Karpas-422 (cell line): ENCODE measurements at regions not wholly inside any gene's neighbourhood (a gene's known extent, or its start where the extent isn't known, plus 50 kb on each side); places are given as distances from the start of the nearest gene placed in this dataset.
"Not testable (repeated sequence)": the region's sequence is repeated elsewhere in the genome, so short reads cannot be mapped to it uniquely, and the experiment has no call there.

Experiments used
- DNase-seq: peaks from one replicate; pipeline ENCODE4 v3.0.0-alpha.2; 2015
- H2AFZ ChIP-seq: fragments of 200-600 bp; sonication (generic); 2 replicates; pipeline ENCODE4 v1.6.1; 2014; ENCODE audit warnings: antibody characterized with exemption, low read length, mixed read lengths
- H3K27ac ChIP-seq: fragments of 200-600 bp; sonication (generic); 2 replicates; pipeline ENCODE4 v1.5.1; 2014; ENCODE audit warnings: mild to moderate bottlenecking, low read length, moderate library complexity
- H3K27me3 ChIP-seq: fragments of 200-600 bp; sonication (generic); 2 replicates; pipeline ENCODE4 v1.6.1; 2014; ENCODE audit warnings: low read length, mixed read lengths
- H3K36me3 ChIP-seq: fragments of 200-600 bp; sonication (generic); 2 replicates; pipeline ENCODE4 v1.6.1; 2014; ENCODE audit warnings: low read length, mixed read lengths; ENCODE audit not compliant: insufficient read depth
- H3K4me1 ChIP-seq: fragments of 200-600 bp; sonication (generic); 2 replicates; pipeline ENCODE4 v1.6.1; 2014; ENCODE audit warnings: mild to moderate bottlenecking, low read length, mixed read lengths
- H3K4me2 ChIP-seq: fragments of 200-600 bp; sonication (generic); 2 replicates; pipeline ENCODE4 v1.6.1; 2014; ENCODE audit warnings: low read length, low read depth, mild to moderate bottlenecking; ENCODE audit not compliant: poor library complexity, severe bottlenecking
- H3K4me3 ChIP-seq: fragments of 200-600 bp; sonication (generic); 2 replicates; pipeline ENCODE4 v1.5.1; 2014; ENCODE audit warnings: mild to moderate bottlenecking, antibody characterized with exemption, low read length, mixed read lengths
- H3K79me2 ChIP-seq: fragments of 200-600 bp; sonication (generic); 2 replicates; pipeline ENCODE4 v1.6.1; 2014; ENCODE audit warnings: mild to moderate bottlenecking, low read length, mixed read lengths
- H3K9ac ChIP-seq: fragments of 200-600 bp; sonication (generic); 2 replicates; pipeline ENCODE4 v1.6.0; 2014; ENCODE audit warnings: low read length
- H3K9me2 ChIP-seq: fragments of 200-600 bp; sonication (generic), shearing (Covaris generic); replicated peaks from 2 replicates; pipeline ENCODE4 v1.6.0; 2014; ENCODE audit warnings: mild to moderate bottlenecking, low read length, moderate library complexity; ENCODE audit not compliant: insufficient read depth
- H3K9me3 ChIP-seq: fragments of 300-700, 200-600 bp; sonication (generic); 2 replicates; pipeline ENCODE4 v1.6.1; 2014; ENCODE audit warnings: low read length, mixed read lengths
- H4K20me1 ChIP-seq: fragments of 200-600 bp; sonication (generic); 2 replicates; pipeline ENCODE4 v1.6.1; 2014; ENCODE audit warnings: mild to moderate bottlenecking, antibody characterized with exemption, low read length, low read depth; ENCODE audit not compliant: insufficient read depth

- H3K79me2 ChIP-seq = no peaks in the 10 kb centered on the region
- H3K27me3 ChIP-seq = no peaks in the 10 kb centered on the region
- H3K4me2 ChIP-seq = no peak overlapping the region
- no peak overlapping the region for H2AFZ ChIP-seq
- no peaks in the 10 kb centered on the region for H4K20me1 ChIP-seq
- peak; percentile 27 for DNase-seq
- no peaks in the 10 kb centered on the region for H3K9me3 ChIP-seq
- H3K27ac ChIP-seq = no peak overlapping the region
- H3K9ac ChIP-seq = no peak overlapping the region
- no peaks in the 10 kb centered on the region for H3K9me2 ChIP-seq
- no peak overlapping the region for H3K4me3 ChIP-seq
- H3K36me3 ChIP-seq = no peaks in the 10 kb centered on the region
- no peaks in the 10 kb centered on the region for H3K4me1 ChIP-seq
Measured at GRCh38 chr17:22270381-22270780, 578.1 kb downstream of the KCNJ18 start.

- H3K9ac ChIP-seq, H3K36me3 ChIP-seq, H3K4me3 ChIP-seq, H3K9me3 ChIP-seq, H2AFZ ChIP-seq, H3K4me1 ChIP-seq, H4K20me1 ChIP-seq, H3K27me3 ChIP-seq, H3K9me2 ChIP-seq, H3K4me2 ChIP-seq, DNase-seq, H3K27ac ChIP-seq, H3K79me2 ChIP-seq: not testable (repeated sequence)
Measured at GRCh38 chr17:22270809-22271208, 578.5 kb downstream of the KCNJ18 start.

GRCh38 chr17:22272363-22273146, 580.2 kb downstream of the KCNJ18 start:
- H3K9me2 ChIP-seq = no peaks in the 10 kb centered on the region
- H3K9me3 ChIP-seq = no peaks in the 10 kb centered on the region
- peak; percentile 2 for DNase-seq
- H3K36me3 ChIP-seq = no peaks in the 10 kb centered on the region
- H2AFZ ChIP-seq = no peak overlapping the region
- no peak overlapping the region for H3K4me2 ChIP-seq
- no peaks in the 10 kb centered on the region for H3K27me3 ChIP-seq
- no peaks in the 10 kb centered on the region for H3K79me2 ChIP-seq
- no peak overlapping the region for H3K4me3 ChIP-seq
- H3K27ac ChIP-seq = no peak overlapping the region
- no peak overlapping the region for H3K9ac ChIP-seq
- no peaks in the 10 kb centered on the region for H3K4me1 ChIP-seq
- H4K20me1 ChIP-seq = no peaks in the 10 kb centered on the region

- Histone ChIP-seq H2AFZ (no peak overlapping the region), H3K79me2 (no peaks in the 10 kb centered on the region), H3K4me2 (no peak overlapping the region), H3K4me3 (no peak overlapping the region), H3K9me2 (no peaks in the 10 kb centered on the region), H3K36me3 (no peaks in the 10 kb centered on the region), H3K27me3 (no peaks in the 10 kb centered on the region), H3K27ac (no peak overlapping the region), H3K4me1 (no peaks in the 10 kb centered on the region), H4K20me1 (no peaks in the 10 kb centered on the region), H3K9ac (no peak overlapping the region), H3K9me3 (no peaks in the 10 kb centered on the region)
- peak; percentile 19 for DNase-seq
Measured at GRCh38 chr17:22273308-22273707, 581.0 kb downstream of the KCNJ18 start.

- Histone ChIP-seq H3K9me3 (no peaks in the 10 kb centered on the region), H2AFZ (no peak overlapping the region), H3K36me3 (no peaks in the 10 kb centered on the region), H3K9ac (no peak overlapping the region), H3K4me1 (no peaks in the 10 kb centered on the region), H3K27ac (no peak overlapping the region), H4K20me1 (no peaks in the 10 kb centered on the region), H3K4me3 (no peak overlapping the region), H3K9me2 (no peaks in the 10 kb centered on the region), H3K79me2 (no peaks in the 10 kb centered on the region), H3K27me3 (no peaks in the 10 kb centered on the region), H3K4me2 (no peak overlapping the region)
- DNase-seq = peak; percentile 21
Measured at GRCh38 chr17:22277595-22277994, 585.3 kb downstream of the KCNJ18 start.

GRCh38 chr17:22278302-22279275, 586.3 kb downstream of the KCNJ18 start:
- Histone ChIP-seq H3K79me2 (no peaks in the 10 kb centered on the region), H4K20me1 (no peaks in the 10 kb centered on the region), H3K36me3 (no peaks in the 10 kb centered on the region), H3K27me3 (no peaks in the 10 kb centered on the region), H3K9me3 (no peaks in the 10 kb centered on the region), H3K9ac (no peak overlapping the region), H3K4me1 (no peaks in the 10 kb centered on the region), H3K4me2 (no peak overlapping the region), H3K9me2 (no peaks in the 10 kb centered on the region), H3K4me3 (no peak overlapping the region), H3K27ac (no peak overlapping the region), H2AFZ (no peak overlapping the region)
- DNase-seq = peak; percentile 10

- peaks cover 8% of the 10 kb centered on the region; the same call in 1 of the 2 replicates for H3K4me1 ChIP-seq
- no peak overlapping the region for H3K4me2 ChIP-seq
- no peaks in the 10 kb centered on the region for H3K9me3 ChIP-seq
- H4K20me1 ChIP-seq = no peaks in the 10 kb centered on the region
- no peak overlapping the region for H3K9ac ChIP-seq
- no peaks in the 10 kb centered on the region for H3K27me3 ChIP-seq
- no peaks in the 10 kb centered on the region for H3K9me2 ChIP-seq
- H3K4me3 ChIP-seq = no peak overlapping the region
- no peaks in the 10 kb centered on the region for H3K36me3 ChIP-seq
- peak; percentile 35 for DNase-seq
- no peaks in the 10 kb centered on the region for H3K79me2 ChIP-seq
- H2AFZ ChIP-seq = no peak overlapping the region
- H3K27ac ChIP-seq = no peak overlapping the region
Measured at GRCh38 chr17:22286337-22287041, 594.2 kb downstream of the KCNJ18 start.

GRCh38 chr17:22298484-22298951, 606.2 kb downstream of the KCNJ18 start:
- not testable (repeated sequence) for H3K27ac ChIP-seq, H3K36me3 ChIP-seq, H3K9ac ChIP-seq, H2AFZ ChIP-seq, H3K9me2 ChIP-seq, DNase-seq, H3K4me3 ChIP-seq, H3K9me3 ChIP-seq, H3K27me3 ChIP-seq, H3K4me2 ChIP-seq, H3K79me2 ChIP-seq, H3K4me1 ChIP-seq, H4K20me1 ChIP-seq
